Ishikawa (cell line): ENCODE measurements at regions not wholly inside any gene's neighbourhood (a gene's known extent, or its start where the extent isn't known, plus 50 kb on each side); places are given as distances from the start of the nearest gene placed in this dataset.

ENCODE experiments used
- CEBPB ChIP-seq: IDR thresholded peaks from 2 replicates; pipeline ENCODE4 v1.6.1; 2012
- CREB1 ChIP-seq: IDR thresholded peaks from 2 replicates; pipeline ENCODE4 v1.6.1; 2012; ENCODE audit warnings: low read depth
- EGR1 ChIP-seq: IDR thresholded peaks from 2 replicates; pipeline ENCODE4 v1.6.1; 2012
- EP300 ChIP-seq: IDR thresholded peaks from 2 replicates; pipeline ENCODE4 v1.6.1; 2012; ENCODE audit warnings: borderline replicate concordance
- FOXM1 ChIP-seq: IDR thresholded peaks from 2 replicates; pipeline ENCODE4 v1.6.1; 2012; ENCODE audit warnings: low read depth, borderline replicate concordance
- NFIC ChIP-seq: IDR thresholded peaks from 2 replicates; pipeline ENCODE4 v1.6.1; 2012
- RAD21 ChIP-seq: IDR thresholded peaks from 2 replicates; pipeline ENCODE4 v1.6.1; 2012; ENCODE audit warnings: low read depth
- REST ChIP-seq: IDR thresholded peaks from 2 replicates; pipeline ENCODE4 v1.6.1; 2012; ENCODE audit warnings: low read depth, mild to moderate bottlenecking
- TAF1 ChIP-seq: IDR thresholded peaks from 2 replicates; pipeline ENCODE4 v1.6.1; 2012; ENCODE audit warnings: low read depth, mild to moderate bottlenecking
- TCF12 ChIP-seq: IDR thresholded peaks from 2 replicates; pipeline ENCODE4 v1.6.1; 2012; ENCODE audit warnings: low read depth
- TEAD4 ChIP-seq: IDR thresholded peaks from 2 replicates; pipeline ENCODE4 v1.6.1; 2012
- YY1 ChIP-seq: IDR thresholded peaks from 2 replicates; pipeline ENCODE4 v1.6.1; 2012; ENCODE audit warnings: low read depth
- ZBTB7A ChIP-seq: IDR thresholded peaks from 2 replicates; pipeline ENCODE4 v1.6.1; 2012; ENCODE audit warnings: low read depth
- TF ChIP-seq, protein P1 (sequence below): IDR thresholded peaks from 2 replicates; pipeline ENCODE4 v1.6.1; 2012
- TF ChIP-seq, protein P2 (sequence below): IDR thresholded peaks from 2 replicates; pipeline ENCODE4 v1.6.1; 2012

DNA sequence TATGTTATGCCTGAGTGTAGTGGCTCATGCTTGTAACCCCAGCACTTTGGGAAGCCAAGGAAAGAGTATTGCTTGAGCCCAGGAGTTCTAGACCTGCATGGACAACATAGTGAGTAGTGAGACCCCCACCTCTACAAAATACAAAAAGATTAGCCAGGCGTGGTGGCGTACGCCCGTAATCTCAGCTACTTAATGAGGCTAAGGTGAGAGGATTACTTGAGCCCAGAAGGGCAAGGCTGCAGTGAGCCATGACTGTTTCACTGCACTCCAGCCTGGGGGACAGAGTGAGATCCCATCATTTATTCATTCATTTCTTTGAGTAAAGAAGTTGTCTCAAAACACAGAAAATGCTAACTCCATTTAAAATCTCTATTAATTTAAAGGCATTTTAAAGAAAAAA, 1061.6 kb downstream of the JRKL start:
- TF ChIP-seq TEAD4 (no peak), TAF1 (no peak), FOXM1 (no peak), EP300 (no peak), TCF12 (no peak), NFIC (no peak), RAD21 (no peak), CREB1 (no peak)
- TF ChIP-seq, protein P1, sequence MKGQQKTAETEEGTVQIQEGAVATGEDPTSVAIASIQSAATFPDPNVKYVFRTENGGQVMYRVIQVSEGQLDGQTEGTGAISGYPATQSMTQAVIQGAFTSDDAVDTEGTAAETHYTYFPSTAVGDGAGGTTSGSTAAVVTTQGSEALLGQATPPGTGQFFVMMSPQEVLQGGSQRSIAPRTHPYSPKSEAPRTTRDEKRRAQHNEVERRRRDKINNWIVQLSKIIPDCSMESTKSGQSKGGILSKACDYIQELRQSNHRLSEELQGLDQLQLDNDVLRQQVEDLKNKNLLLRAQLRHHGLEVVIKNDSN, result no peak

- TF ChIP-seq EGR1 (no peak), RAD21 (peak; percentile 42)
These were observed 1065.2 kb downstream of the JRKL start for GRCh38 chr11:97454988-97455387.

DNA sequence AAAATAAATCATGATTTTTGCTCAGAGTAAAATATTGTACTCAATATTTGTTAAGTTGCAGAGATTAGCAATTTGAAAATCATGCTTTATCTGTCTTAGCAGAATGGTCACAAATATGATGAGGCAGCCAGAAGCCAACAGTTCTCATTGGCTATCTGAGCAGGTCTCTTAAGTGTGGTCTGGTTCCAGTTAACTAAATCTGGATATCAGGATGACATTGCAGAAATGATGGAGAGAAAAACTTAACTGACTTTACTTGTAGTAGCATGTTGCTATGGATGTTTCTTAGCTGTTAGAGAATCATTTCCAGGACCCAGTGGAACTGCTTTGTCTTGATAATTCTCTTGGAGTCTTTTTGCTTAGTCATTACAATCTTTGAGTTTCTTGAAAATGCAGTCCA, 1070.3 kb downstream of the JRKL start:
- TF ChIP-seq EGR1 (no peak), CEBPB (no peak), EP300 (no peak), YY1 (no peak), ZBTB7A (no peak), NFIC (no peak), TEAD4 (no peak), FOXM1 (no peak), TAF1 (no peak), RAD21 (no peak), CREB1 (no peak), REST (no peak), TCF12 (no peak)
- TF ChIP-seq, protein P1, result no peak
- TF ChIP-seq, protein P2, sequence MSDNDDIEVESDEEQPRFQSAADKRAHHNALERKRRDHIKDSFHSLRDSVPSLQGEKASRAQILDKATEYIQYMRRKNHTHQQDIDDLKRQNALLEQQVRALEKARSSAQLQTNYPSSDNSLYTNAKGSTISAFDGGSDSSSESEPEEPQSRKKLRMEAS, result no peak

DNA sequence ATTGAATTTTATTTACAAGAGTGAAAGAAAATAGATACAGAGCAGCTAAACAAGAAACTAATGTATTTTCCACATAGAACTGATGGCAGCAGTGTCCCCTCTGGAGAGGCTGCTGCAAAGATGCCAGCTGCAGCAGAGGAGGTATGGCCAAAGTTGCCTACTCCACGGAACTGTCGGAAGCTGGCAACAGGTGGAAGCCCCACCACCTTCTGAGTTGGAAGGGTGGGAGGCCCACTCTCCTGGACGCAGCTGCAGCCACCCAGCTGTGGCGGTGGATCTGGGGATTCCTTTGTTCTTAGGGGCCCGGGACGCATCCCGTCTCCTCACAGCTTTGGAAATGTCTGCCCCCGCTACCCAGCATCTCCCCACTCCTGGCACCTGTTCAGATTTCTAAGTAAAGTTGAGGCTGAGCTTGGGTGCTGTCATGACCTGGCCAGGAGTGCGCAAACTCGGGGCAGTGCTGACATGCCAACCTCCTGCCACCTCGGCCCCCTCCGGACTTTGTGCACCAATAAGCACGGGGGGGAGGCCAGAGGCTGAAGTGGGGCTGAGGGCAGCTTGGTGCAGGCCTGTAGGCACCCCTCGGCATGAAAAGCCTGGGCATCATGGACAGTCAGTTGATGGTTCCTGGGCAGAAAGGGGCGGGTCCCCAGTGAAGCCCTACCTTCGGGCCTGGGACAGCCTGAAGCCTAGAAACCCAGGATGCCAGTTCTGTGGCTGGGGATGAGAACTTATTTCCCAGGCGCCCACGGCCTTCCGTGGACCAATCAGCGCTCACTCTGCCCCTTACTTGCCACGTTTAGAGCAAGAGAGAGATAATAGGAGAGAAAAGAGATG, 1071.4 kb downstream of the JRKL start:
- TF ChIP-seq YY1, result no peak

DNA sequence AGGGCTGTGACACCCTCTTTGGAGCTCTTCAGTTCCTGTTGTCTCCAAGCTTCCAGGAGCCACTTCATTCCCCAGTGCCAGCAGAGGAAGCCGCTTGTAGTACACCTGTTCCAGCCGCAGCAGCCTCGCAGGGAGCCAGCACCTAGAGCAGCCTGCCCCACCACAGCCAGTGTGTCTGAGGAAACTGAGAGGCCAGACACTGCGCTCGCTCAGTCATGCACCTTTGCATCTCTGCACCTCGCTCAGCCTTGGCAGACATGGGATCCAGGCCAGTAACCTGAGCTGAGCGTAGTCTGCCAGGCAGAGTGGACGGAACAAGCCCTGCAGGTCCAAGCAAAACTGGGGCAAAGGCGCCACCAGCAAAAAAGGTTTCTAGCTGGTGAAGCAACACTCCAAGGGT, 1072.1 kb downstream of the JRKL start:
- TF ChIP-seq TCF12 (no peak), EGR1 (no peak), CEBPB (no peak), RAD21 (no peak), CREB1 (no peak), FOXM1 (no peak), REST (no peak), EP300 (no peak), ZBTB7A (no peak)
- TF ChIP-seq, protein P1, result no peak

DNA sequence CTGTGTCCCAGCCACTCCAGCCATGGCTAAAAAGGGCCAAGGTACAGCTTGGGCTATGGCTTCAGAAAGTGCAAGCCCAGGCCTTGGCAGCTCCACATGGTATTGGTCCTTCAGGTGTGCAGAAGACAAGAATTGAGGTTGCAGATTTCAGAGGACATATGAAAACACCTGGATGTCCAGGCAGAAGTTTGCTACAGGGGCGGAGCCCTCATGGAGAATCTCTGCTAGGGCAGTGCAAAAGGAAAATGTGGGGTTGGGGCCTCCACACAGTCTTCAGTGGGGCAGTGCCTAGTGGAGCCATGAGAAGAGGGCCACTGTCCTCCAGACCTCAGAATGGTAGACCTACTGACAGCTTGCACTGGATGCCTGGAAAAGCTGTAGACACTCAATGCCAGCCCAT, 1074.1 kb downstream of the JRKL start:
- TF ChIP-seq TCF12 (no peak), EP300 (no peak), CREB1 (no peak), RAD21 (no peak), CEBPB (no peak), FOXM1 (no peak)
- TF ChIP-seq, protein P1, result no peak
